Panc1 (cell line): ENCODE measurements at regions not wholly inside any gene's neighbourhood (a gene's known extent, or its start where the extent isn't known, plus 50 kb on each side); places are given as distances from the start of the nearest gene placed in this dataset.

Experiments used
- ATAC-seq: fragments of 200-7000 bp; cut with Tn5 transposase; 2 replicates; pipeline ENCODE4 v1.9.1; 2020; ENCODE audit warnings: mild to moderate bottlenecking, moderate library complexity
- BruUV-seq: library from RNA; stranded (reverse); fragments of 400-500 nt; replicated peaks from 2 replicates; lab custom pipeline; 2021; lab: Mats Ljungman, UMichigan
- CTCF ChIA-PET: fragments of 300-600 bp; sonication (Branson Sonifier 250); formaldehyde crosslinking; loops from one replicate; lab custom pipeline; 2022; ENCODE audit warnings: antibody characterized with exemption; lab: Charles Lee
- POLR2A ChIA-PET: fragments of 300-600 bp; sonication (Branson Sonifier 250); formaldehyde crosslinking; loops from one replicate; lab custom pipeline; 2022; ENCODE audit warnings: antibody characterized with exemption; lab: Charles Lee
- DNase-seq: peaks from one replicate; pipeline ENCODE4 v3.0.0-alpha.2; 2010; ENCODE audit warnings: low read depth, low spot score
- H3K27ac ChIP-seq: 2 replicates; pipeline ENCODE4 v1.5.1; 2011; ENCODE audit warnings: mild to moderate bottlenecking, low read length, inconsistent platforms
- H3K27me3 ChIP-seq: fragments of 200-500 bp; sonication (Bioruptor generic); 2 replicates; pipeline ENCODE4 v1.6.0; 2014; ENCODE audit warnings: low read length, inconsistent platforms; ENCODE audit not compliant: control insufficient read depth, insufficient read depth
- H3K36me3 ChIP-seq: fragments of 200-500 bp; sonication (Bioruptor generic); 2 replicates; pipeline ENCODE4 v1.5.1; 2014; ENCODE audit warnings: inconsistent platforms, mild to moderate bottlenecking, low read length, moderate library complexity; ENCODE audit not compliant: control insufficient read depth, insufficient read depth
- H3K4me1 ChIP-seq: 2 replicates; pipeline ENCODE4 v1.5.1; 2011; ENCODE audit warnings: inconsistent platforms, mild to moderate bottlenecking, low read length, moderate library complexity; ENCODE audit not compliant: control insufficient read depth, insufficient read depth
- H3K4me3 ChIP-seq, 2 experiments: 2 replicates each; pipeline ENCODE4 v1.5.1; 2011 to 2012; ENCODE audit warnings: low read depth in 2 of 2, low read length in 2 of 2, mild to moderate bottlenecking in 2 of 2, inconsistent platforms in 1 of 2, moderate library complexity in 1 of 2
- H3K9me3 ChIP-seq: fragments of 200-500 bp; sonication (Bioruptor generic); 2 replicates; pipeline ENCODE4 v1.5.1; 2014; ENCODE audit warnings: low read depth, mild to moderate bottlenecking, inconsistent platforms, low read length, moderate library complexity; ENCODE audit not compliant: control insufficient read depth, insufficient read depth
- CTCF ChIP-seq: fragments of 450-650 bp; IDR thresholded peaks from 2 replicates; pipeline ENCODE4 v1.5.1; 2017; ENCODE audit warnings: mild to moderate bottlenecking
- POLR2AphosphoS5 ChIP-seq: IDR thresholded peaks from 2 replicates; pipeline ENCODE4 v1.6.1; 2012; ENCODE audit warnings: mild to moderate bottlenecking, low read depth, low read length, moderate library complexity
- SIN3A ChIP-seq: IDR thresholded peaks from 2 replicates; pipeline ENCODE4 v1.6.1; 2012; ENCODE audit warnings: low read depth, mild to moderate bottlenecking, low read length, moderate library complexity, borderline replicate concordance; ENCODE audit not compliant: insufficient read depth
- TCF7L2 ChIP-seq: IDR thresholded peaks from 2 replicates; pipeline ENCODE4 v1.6.1; 2011; ENCODE audit warnings: mild to moderate bottlenecking, low read depth, low read length, inconsistent platforms
- in situ Hi-C: cut with HindIII; loops from 2 replicates; pipeline ENCODE4 v1.10.0; 2016; ENCODE audit warnings: low sequenced_read_pairs, low pct_unique_long_range_greater_than_20kb
- intact Hi-C: fragments of 100-400 bp; cut with micrococcal nuclease; formaldehyde crosslinking; loops from one replicate; pipeline ENCODE4 v1.10.0; 2022; ENCODE audit not compliant: unreplicated experiment
- TF ChIP-seq, protein P1 (sequence below), 2 experiments: IDR thresholded peaks; 2 replicates each; pipeline ENCODE4 v1.6.1; 2011 to 2012; ENCODE audit warnings: low read depth in 2 of 2, control low read depth in 1 of 2, low read length in 1 of 2, mild to moderate bottlenecking in 1 of 2, moderate library complexity in 1 of 2; ENCODE audit not compliant: insufficient read depth in 1 of 2

DNA sequence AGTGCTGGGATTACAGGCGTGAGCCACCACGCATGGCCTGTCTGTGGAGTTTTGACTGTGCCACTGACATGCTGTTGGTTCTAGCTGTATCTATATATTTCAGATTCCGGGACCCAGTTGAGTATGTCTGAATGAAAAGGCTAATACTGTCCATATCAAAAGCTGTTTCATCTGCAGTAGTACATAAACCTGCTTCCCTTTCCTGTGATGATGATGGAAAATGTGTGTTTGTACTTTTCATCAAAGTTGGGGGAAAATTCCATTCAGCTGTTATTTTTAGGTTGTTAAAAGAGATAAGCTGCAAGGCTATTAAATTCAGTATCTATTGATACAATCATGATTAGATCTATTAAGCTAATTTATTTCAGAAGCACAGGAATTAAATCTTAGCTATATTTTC lies 237.6 kb upstream of the ADAMTSL1 start:
- Histone ChIP-seq H3K36me3 (no peaks in the 10 kb centered on the region), H3K9me3 (no peaks in the 10 kb centered on the region), H3K27me3 (no peaks in the 10 kb centered on the region), H3K4me3 (no peak overlapping the region), H3K4me1 (no peaks in the 10 kb centered on the region), H3K27ac (no peak overlapping the region)
- BruUV-seq: no TSS peak
- ATAC-seq: no peak
- POLR2A ChIA-PET: no interaction called here
- intact Hi-C loops: no loop called here
- TF ChIP-seq SIN3A: no peak
- TF ChIP-seq CTCF: no peak
- no peak for TF ChIP-seq TCF7L2
- TF ChIP-seq, protein P1, sequence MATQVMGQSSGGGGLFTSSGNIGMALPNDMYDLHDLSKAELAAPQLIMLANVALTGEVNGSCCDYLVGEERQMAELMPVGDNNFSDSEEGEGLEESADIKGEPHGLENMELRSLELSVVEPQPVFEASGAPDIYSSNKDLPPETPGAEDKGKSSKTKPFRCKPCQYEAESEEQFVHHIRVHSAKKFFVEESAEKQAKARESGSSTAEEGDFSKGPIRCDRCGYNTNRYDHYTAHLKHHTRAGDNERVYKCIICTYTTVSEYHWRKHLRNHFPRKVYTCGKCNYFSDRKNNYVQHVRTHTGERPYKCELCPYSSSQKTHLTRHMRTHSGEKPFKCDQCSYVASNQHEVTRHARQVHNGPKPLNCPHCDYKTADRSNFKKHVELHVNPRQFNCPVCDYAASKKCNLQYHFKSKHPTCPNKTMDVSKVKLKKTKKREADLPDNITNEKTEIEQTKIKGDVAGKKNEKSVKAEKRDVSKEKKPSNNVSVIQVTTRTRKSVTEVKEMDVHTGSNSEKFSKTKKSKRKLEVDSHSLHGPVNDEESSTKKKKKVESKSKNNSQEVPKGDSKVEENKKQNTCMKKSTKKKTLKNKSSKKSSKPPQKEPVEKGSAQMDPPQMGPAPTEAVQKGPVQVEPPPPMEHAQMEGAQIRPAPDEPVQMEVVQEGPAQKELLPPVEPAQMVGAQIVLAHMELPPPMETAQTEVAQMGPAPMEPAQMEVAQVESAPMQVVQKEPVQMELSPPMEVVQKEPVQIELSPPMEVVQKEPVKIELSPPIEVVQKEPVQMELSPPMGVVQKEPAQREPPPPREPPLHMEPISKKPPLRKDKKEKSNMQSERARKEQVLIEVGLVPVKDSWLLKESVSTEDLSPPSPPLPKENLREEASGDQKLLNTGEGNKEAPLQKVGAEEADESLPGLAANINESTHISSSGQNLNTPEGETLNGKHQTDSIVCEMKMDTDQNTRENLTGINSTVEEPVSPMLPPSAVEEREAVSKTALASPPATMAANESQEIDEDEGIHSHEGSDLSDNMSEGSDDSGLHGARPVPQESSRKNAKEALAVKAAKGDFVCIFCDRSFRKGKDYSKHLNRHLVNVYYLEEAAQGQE (IDR thresholded peaks at IDR 0.05; ENCODE audit: insufficient read depth in 1 of 2, low read depth in 2 of 2, low read length in 1 of 2): no peak
- no peak for TF ChIP-seq POLR2AphosphoS5
- in situ Hi-C loops: no loop called here
- no peak for DNase-seq
- CTCF ChIA-PET: no interaction called here

DNA sequence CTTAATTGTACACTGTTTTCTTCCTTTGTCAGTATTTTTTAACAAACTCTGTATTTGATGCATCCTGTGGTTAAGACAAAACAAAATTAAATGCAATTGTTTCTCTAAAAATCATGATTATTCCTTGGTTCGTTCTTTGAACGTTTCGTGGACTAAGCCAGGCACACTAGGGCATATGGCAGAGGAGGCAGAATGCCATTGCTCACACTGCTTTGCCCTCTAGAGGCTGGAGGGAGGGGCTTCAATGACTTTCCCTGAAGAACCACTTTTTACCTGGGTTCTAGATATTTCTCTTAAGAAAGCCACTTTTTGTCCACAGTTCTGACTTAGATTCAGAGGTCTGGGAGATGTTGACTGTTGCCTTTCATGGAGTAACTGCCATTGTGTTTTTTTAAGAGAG lies 236.2 kb upstream of the ADAMTSL1 start:
- intact Hi-C loops: no loop called here
- DNase-seq (no peak), ATAC-seq (no peak)
- TF ChIP-seq TCF7L2 (no peak), SIN3A (no peak), POLR2AphosphoS5 (no peak)
- TF ChIP-seq, protein P1 (IDR thresholded peaks at IDR 0.05; ENCODE audit: insufficient read depth in 1 of 2, low read depth in 2 of 2, low read length in 1 of 2): no peak
- in situ Hi-C loops: no loop called here
- BruUV-seq: no TSS peak
- no peaks in the 10 kb centered on the region for H3K4me1 ChIP-seq
- CTCF ChIA-PET: no interaction called here
- H3K27ac ChIP-seq: no peak overlapping the region
- POLR2A ChIA-PET: no interaction called here
- H3K36me3 ChIP-seq: no peaks in the 10 kb centered on the region
- no peak overlapping the region for H3K4me3 ChIP-seq
- H3K9me3 ChIP-seq: no peaks in the 10 kb centered on the region
- H3K27me3 ChIP-seq: no peaks in the 10 kb centered on the region
